Trophoblast cell (in vitro differentiated cells and primary cell): ENCODE measurements at regions not wholly inside any gene's neighbourhood (a gene's known extent, or its start where the extent isn't known, plus 50 kb on each side); places are given as distances from the start of the nearest gene placed in this dataset.
"Not testable (repeated sequence)": the region's sequence is repeated elsewhere in the genome, so short reads cannot be mapped to it uniquely, and the experiment has no call there.

Experiments used
- DNase-seq, 2 donors: peaks; one replicate each; pipeline ENCODE4 v3.0.0-alpha.2; 2016
- H2AFZ ChIP-seq: 2 replicates; pipeline ENCODE4 v1.6.1; 2013; ENCODE audit warnings: low read length, moderate library complexity, mild to moderate bottlenecking; ENCODE audit not compliant: insufficient read depth, poor library complexity
- H2AK5ac ChIP-seq: 2 replicates; pipeline ENCODE4 v1.6.1; 2013; ENCODE audit warnings: mild to moderate bottlenecking, low read length
- H2BK120ac ChIP-seq: 2 replicates; pipeline ENCODE4 v1.6.1; 2013; ENCODE audit warnings: low read length, mild to moderate bottlenecking, moderate library complexity; ENCODE audit not compliant: insufficient read depth, poor library complexity
- H2BK12ac ChIP-seq: 2 replicates; pipeline ENCODE4 v1.6.1; 2013; ENCODE audit warnings: mild to moderate bottlenecking, low read length, moderate library complexity
- H2BK5ac ChIP-seq: 2 replicates; pipeline ENCODE4 v1.6.1; 2013; ENCODE audit warnings: low read length, low read depth, moderate library complexity, mild to moderate bottlenecking; ENCODE audit not compliant: poor library complexity
- H3K14ac ChIP-seq: 2 replicates; pipeline ENCODE4 v1.6.1; 2013; ENCODE audit warnings: mild to moderate bottlenecking, low read length
- H3K18ac ChIP-seq: 2 replicates; pipeline ENCODE4 v1.6.1; 2013; ENCODE audit warnings: mild to moderate bottlenecking, low read length
- H3K23ac ChIP-seq: 2 replicates; pipeline ENCODE4 v1.6.1; 2013; ENCODE audit warnings: low read length
- H3K27ac ChIP-seq: 2 replicates; pipeline ENCODE4 v1.5.1; 2013; ENCODE audit warnings: low read depth, mild to moderate bottlenecking, inconsistent platforms, low read length, moderate library complexity
- H3K27me3 ChIP-seq: 2 replicates; pipeline ENCODE4 v1.6.1; 2013; ENCODE audit warnings: inconsistent platforms, mild to moderate bottlenecking, low read length, moderate library complexity; ENCODE audit not compliant: insufficient read depth
- H3K36me3 ChIP-seq, 2 experiments: 1 replicate in 1 of 2; 2 replicates in 1 of 2; pipeline ENCODE4 v1.6.1; 2013; ENCODE audit warnings: low read length in 2 of 2, mild to moderate bottlenecking in 2 of 2, moderate library complexity in 1 of 2; ENCODE audit not compliant: insufficient read depth in 2 of 2, control insufficient read depth in 1 of 2
- H3K4ac ChIP-seq: 2 replicates; pipeline ENCODE4 v1.6.1; 2013; ENCODE audit warnings: low read depth, mild to moderate bottlenecking, low read length, moderate library complexity
- H3K4me1 ChIP-seq, 2 experiments: 1 replicate in 1 of 2; 2 replicates in 1 of 2; pipeline ENCODE4 v1.6.1; 2013; ENCODE audit warnings: low read length in 2 of 2, mild to moderate bottlenecking in 2 of 2, moderate library complexity in 1 of 2; ENCODE audit not compliant: insufficient read depth in 2 of 2, control insufficient read depth in 1 of 2
- H3K4me2 ChIP-seq: 2 replicates; pipeline ENCODE4 v1.6.1; 2013; ENCODE audit warnings: inconsistent platforms, mild to moderate bottlenecking, low read length, moderate library complexity
- H3K4me3 ChIP-seq: 2 replicates; pipeline ENCODE4 v1.5.1; 2013; ENCODE audit warnings: mild to moderate bottlenecking, low read depth, low read length, inconsistent platforms
- H3K79me1 ChIP-seq: one replicate; pipeline ENCODE4 v1.6.1; 2013; ENCODE audit warnings: low read length
- H3K79me2 ChIP-seq: 2 replicates; pipeline ENCODE4 v1.6.1; 2013; ENCODE audit warnings: low read length, mild to moderate bottlenecking; ENCODE audit not compliant: control insufficient read depth, insufficient read depth, poor library complexity
- H3K9ac ChIP-seq: 2 replicates; pipeline ENCODE4 v1.6.1; 2013; ENCODE audit warnings: mild to moderate bottlenecking, low read length
- H3K9me3 ChIP-seq: 2 replicates; pipeline ENCODE4 v1.6.1; 2013; ENCODE audit warnings: low read depth, mild to moderate bottlenecking, control low read depth, inconsistent platforms, low read length; ENCODE audit not compliant: insufficient read depth
- H4K12ac ChIP-seq: 2 replicates; pipeline ENCODE4 v1.6.1; 2013; ENCODE audit warnings: low read depth, mild to moderate bottlenecking, low read length, moderate library complexity
- H4K8ac ChIP-seq: 2 replicates; pipeline ENCODE4 v1.6.1; 2013; ENCODE audit warnings: low read depth, mild to moderate bottlenecking, low read length, moderate library complexity
- H4K91ac ChIP-seq: one replicate; pipeline ENCODE4 v1.6.1; 2013; ENCODE audit warnings: low read depth, mild to moderate bottlenecking, low read length, moderate library complexity
- WGBS: extraction: QIAGEN DNeasy Blood & Tissue Kit; methylation state at CpG from one replicate; pipeline ENCODE4 v1.1.7; 2013; ENCODE audit warnings: missing lambda C conversion rate; ENCODE audit not compliant: insufficient read length, insufficient coverage; ENCODE audit errors: extremely low coverage; 5-methylcytosine and 5-hydroxymethylcytosine counted together

- no peak overlapping the region for H3K9ac ChIP-seq
- H4K91ac ChIP-seq = peak overlapping the region; percentile 31
- H3K36me3 ChIP-seq = no peaks in the 10 kb centered on the region
- peaks cover 17% of the 10 kb centered on the region for H3K79me1 ChIP-seq
- no peak overlapping the region for H4K12ac ChIP-seq
- H3K27me3 ChIP-seq = no peaks in the 10 kb centered on the region
- WGBS = no CpG with 5 or more reads among the region's 7 CpGs
- H3K18ac ChIP-seq = no peak overlapping the region
- H3K27ac ChIP-seq = no peak overlapping the region
- no peak overlapping the region for H2BK120ac ChIP-seq
- H2BK12ac ChIP-seq = no peak overlapping the region
- peaks cover 26 to 35% of the 10 kb centered on the region in 2 experiments for H3K4me1 ChIP-seq
- no peak overlapping the region for H2BK5ac ChIP-seq
- no peak overlapping the region for H4K8ac ChIP-seq
- peak in 1 of 2 donors; percentile 50 for DNase-seq
- no peaks in the 10 kb centered on the region for H3K9me3 ChIP-seq
- H3K4me2 ChIP-seq = no peak overlapping the region
- H2AFZ ChIP-seq = no peak overlapping the region
- H2AK5ac ChIP-seq = no peak overlapping the region
- no peak overlapping the region for H3K4ac ChIP-seq
- H3K23ac ChIP-seq = no peak overlapping the region
- no peak overlapping the region for H3K4me3 ChIP-seq
- no peaks in the 10 kb centered on the region for H3K79me2 ChIP-seq
- peak overlapping the region; percentile 42 for H3K14ac ChIP-seq
Measured at GRCh38 chr1:54471588-54471987, 65.4 kb upstream of the SSBP3 start.

- no CpG with 5 or more reads among the region's 2 CpGs for WGBS
- Histone ChIP-seq H3K4me1 (peaks cover 20 to 31% of the 10 kb centered on the region in 2 experiments), H3K79me1 (peaks cover 13% of the 10 kb centered on the region)
- not testable (repeated sequence) for H3K18ac ChIP-seq, H2BK5ac ChIP-seq, H3K23ac ChIP-seq, H3K4me2 ChIP-seq, H4K91ac ChIP-seq, H3K4ac ChIP-seq, H4K12ac ChIP-seq, H3K27ac ChIP-seq, H2BK12ac ChIP-seq, H3K4me3 ChIP-seq, H3K27me3 ChIP-seq, H3K9ac ChIP-seq, H3K36me3 ChIP-seq, DNase-seq, H2AK5ac ChIP-seq, H3K14ac ChIP-seq, H3K79me2 ChIP-seq, H3K9me3 ChIP-seq, H2BK120ac ChIP-seq, H2AFZ ChIP-seq, H4K8ac ChIP-seq
Measured at GRCh38 chr1:54469444-54469843, 63.2 kb upstream of the SSBP3 start.

- not testable (repeated sequence) for H4K12ac ChIP-seq, H2AK5ac ChIP-seq, H2AFZ ChIP-seq, H3K23ac ChIP-seq, H2BK12ac ChIP-seq, H2BK120ac ChIP-seq, H3K27ac ChIP-seq, H3K4me3 ChIP-seq, H3K14ac ChIP-seq, H3K4ac ChIP-seq, H3K79me2 ChIP-seq, DNase-seq, H3K4me2 ChIP-seq, H3K9me3 ChIP-seq, H3K27me3 ChIP-seq, H3K9ac ChIP-seq, H3K36me3 ChIP-seq, H4K91ac ChIP-seq, H2BK5ac ChIP-seq, H3K18ac ChIP-seq, H4K8ac ChIP-seq
- H3K4me1 ChIP-seq = peaks cover 27 to 34% of the 10 kb centered on the region in 2 experiments
- H3K79me1 ChIP-seq = peaks cover 12% of the 10 kb centered on the region
- no CpG with 5 or more reads among the region's 5 CpGs for WGBS
Measured at GRCh38 chr1:54468288-54469084, 62.3 kb upstream of the SSBP3 start.

GRCh38 chr1:54465351-54465811 is 59.2 kb upstream of the SSBP3 start:
- Histone ChIP-seq H2BK12ac (peak overlapping the region; percentile 84), H2BK5ac (no peak overlapping the region), H3K14ac (no peak overlapping the region), H4K12ac (no peak overlapping the region), H2AK5ac (no peak overlapping the region), H3K27me3 (no peaks in the 10 kb centered on the region), H3K9me3 (no peaks in the 10 kb centered on the region), H4K91ac (peak overlapping the region; percentile 61), H3K4me1 (peaks cover 17 to 19% of the 10 kb centered on the region in 2 experiments), H3K27ac (no peak overlapping the region), H3K23ac (no peak overlapping the region), H3K18ac (no peak overlapping the region), H4K8ac (peak overlapping the region; percentile 32), H3K4me2 (no peak overlapping the region), H3K79me1 (peaks cover 4% of the 10 kb centered on the region), H2BK120ac (peak overlapping the region; percentile 38), H3K79me2 (no peaks in the 10 kb centered on the region), H3K4ac (no peak overlapping the region), H3K36me3 (no peaks in the 10 kb centered on the region), H3K4me3 (no peak overlapping the region), H2AFZ (peak overlapping the region; percentile 39), H3K9ac (no peak overlapping the region)
- DNase-seq = no peak
- WGBS = no CpG with 5 or more reads among the region's 5 CpGs
